Limb (tissue), 2 donors: ENCODE measurements at regions not wholly inside any gene's neighbourhood (a gene's known extent, or its start where the extent isn't known, plus 50 kb on each side); places are given as distances from the start of the nearest gene placed in this dataset.

ENCODE experiments used
- DNase-seq, 2 donors: peaks; one replicate each; pipeline ENCODE4 v3.0.0-alpha.2; 2016; ENCODE audit errors: extremely low spot score in 2 of 2

DNA sequence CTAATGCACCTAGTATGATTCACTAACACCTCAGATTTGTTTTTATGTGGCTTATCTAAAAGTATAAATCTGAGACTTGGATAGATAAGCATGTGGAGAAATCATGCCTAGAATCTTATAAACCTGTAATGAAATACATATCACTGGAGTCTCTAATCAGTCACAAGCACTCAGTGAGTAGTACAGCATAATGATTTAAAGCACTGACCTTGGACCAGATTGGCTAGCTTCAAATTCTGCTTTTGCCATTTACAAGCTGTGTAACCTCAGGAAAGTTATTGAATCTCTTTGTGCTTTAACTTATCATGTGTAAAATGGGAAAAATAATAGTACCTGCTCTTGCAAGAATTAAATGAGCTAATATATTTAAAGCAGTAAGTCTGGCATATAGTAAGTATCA, 61.2 kb upstream of the ALDH1A1 start:
- no peak for DNase-seq

DNA sequence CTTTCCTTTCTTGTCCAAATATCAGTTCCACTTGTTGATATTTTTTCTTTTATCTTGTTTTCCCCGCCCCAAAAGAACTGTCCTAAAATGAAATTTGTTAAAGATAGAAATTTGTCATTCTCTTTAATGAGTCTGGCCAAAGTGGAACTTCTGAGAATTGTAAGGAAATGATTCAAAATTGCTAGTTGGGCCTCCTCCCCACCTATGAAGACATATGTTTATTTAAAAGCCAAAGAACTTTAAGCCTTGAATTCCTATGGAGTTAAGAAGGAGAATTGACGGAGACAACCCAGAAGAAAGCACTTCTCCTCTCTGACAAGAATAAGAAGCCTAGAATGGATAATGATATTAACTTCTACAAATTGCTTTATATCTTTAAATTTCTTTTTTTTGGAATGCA, 59.1 kb upstream of the ALDH1A1 start:
- DNase-seq, result no peak

DNA sequence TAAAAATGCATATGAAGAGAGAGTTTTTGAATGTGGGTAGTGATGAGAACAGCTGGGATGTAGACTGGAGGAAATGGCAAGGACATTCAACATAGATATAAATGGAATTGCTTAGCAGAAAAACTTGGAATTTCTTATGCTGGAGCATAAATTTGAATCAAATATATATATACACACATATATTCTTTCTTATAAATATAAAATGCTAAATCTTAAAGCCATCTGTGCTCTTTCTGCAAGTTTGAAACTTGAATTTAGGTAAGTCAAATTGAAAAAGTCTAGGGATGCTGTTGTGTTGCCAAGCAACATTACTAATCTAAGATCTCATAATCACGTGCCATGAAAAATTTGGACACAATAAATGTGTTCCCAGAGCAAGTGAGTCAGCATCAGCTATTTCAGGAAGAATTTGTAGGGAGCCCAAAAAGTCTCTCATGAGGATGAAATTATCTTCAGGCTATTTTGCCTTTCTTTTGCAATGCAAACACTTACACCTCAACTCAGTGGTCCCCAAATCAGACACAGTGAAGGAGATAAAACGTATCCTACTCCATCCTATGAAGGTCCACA, 58.4 kb upstream of the ALDH1A1 start:
- DNase-seq, result no peak

DNA sequence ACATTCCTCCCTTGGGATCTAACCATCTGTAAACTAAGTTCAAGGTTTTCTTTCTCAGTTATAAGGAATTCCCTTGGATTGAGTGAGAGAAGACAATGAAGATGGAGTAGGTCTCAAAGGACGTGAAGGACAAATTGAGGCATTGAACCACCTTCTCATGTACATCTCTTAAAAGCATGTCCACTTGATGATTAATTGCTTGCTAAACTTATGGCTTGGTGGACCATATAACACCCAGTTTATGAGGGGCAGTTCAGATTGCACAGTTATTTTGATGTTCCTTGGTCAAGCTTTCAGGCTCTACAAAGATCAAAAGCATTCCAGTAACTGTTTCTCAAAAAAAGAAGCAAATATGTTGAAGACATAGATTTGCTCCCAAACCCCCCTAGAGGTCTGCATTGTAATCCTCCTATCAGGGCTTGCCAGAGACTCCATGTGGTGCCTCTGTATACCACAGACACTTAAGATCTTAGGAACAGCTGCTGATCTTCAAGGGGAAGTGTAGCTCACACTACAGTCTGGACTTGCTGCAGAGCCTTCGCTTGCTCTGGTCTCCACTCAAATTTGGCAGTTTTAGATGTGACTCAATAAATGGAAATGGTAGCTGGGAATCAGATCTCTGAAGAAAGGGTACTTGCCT, 56.9 kb upstream of the ALDH1A1 start:
- DNase-seq, result no peak

DNA sequence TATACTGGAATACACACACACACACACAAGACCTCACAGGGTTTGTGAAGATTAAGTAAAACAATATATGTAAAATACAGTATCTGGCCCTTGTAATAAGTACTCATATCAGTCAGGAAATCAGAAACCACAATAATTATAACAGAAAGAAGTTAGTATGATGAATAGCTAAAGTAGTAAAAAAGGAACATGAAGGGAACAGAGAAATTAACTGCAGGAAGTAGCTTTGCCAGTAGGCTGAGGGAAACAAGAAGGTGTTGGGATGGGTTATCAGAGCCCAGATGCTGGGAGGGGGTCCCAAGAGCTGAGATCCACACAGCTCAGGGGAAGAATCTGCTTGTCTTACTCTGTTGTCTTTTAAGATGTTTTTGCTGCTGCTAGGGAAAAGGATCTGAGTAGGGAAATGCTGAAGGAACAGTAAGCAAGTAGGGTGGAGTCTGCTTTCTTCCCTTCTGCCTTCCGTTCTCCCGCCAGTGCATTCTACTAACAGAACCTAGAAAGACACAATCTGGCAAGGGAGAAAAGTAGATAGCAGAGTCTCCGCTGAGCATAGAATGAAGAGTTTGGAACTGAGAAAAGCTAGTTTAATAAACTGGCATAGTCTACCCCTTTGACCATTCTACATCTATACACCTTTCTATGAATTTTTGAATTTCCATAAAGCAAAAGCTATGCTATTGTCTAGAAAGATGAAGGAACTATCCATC, 55.3 kb upstream of the ALDH1A1 start:
- DNase-seq, result no peak

DNA sequence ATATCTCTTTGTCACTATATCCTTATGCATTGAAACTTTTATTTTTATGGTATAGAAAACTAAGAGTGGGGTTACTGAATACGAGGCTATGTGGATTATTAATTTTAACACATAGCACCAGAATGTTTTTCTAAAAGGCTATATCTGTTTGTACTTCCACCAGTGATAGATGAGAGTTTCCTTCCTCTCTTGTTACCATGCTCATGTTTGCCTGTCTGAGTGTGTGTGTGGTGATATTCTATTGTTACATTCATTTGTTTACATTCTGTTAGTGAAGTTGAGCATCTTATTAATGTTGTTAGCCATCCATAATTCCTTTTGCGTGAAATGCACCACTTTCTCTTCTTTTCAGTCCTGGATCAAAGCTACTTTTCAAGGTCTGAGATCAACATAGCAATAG, 54.1 kb upstream of the ALDH1A1 start:
- DNase-seq, result no peak
